ENCODE measurements at regions not wholly inside any gene's neighbourhood (a gene's known extent, or its start where the extent isn't known, plus 50 kb on each side); places are given as distances from the start of the nearest gene placed in this dataset.

DNA sequence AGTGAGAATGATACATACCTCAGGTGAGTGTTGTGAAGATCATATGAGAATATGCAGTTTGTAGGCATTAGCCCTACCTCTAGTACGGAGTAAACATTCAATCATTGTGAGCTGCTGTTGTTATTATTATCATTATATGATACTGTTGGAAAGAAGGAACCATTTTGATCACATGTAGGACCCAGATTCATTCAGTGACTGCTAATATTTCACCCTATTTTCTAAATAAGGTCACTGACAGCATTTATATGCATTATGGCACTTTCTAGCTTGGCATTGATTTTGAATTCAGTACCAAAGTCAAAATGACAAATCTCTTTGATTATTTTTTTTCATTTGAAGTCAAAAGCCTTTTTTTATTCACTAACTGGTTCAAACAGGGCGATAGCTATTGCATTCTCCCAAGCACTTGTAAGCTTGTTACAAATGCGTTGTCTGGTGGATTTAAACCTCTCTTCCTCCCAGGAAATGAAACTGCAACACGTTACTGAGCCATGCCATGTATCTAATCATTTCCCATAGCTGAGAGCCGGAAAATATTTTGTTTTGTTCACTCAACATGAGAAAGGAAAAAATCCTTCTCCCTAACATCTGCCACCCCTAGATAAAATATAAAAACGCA lies 320.8 kb upstream of the SGCD start:
- no peak for DNase-seq
- H3K9me3 Mint-ChIP-seq, result no peaks in the 10 kb centered on the region
- H3K36me3 Mint-ChIP-seq (ENCODE audit: low read depth), result no peaks in the 10 kb centered on the region
- no peaks in the 10 kb centered on the region for H3K4me1 Mint-ChIP-seq
- H3K27ac Mint-ChIP-seq, result no peak overlapping the region
- intact Hi-C loops (cut with micrococcal nuclease), result no loop called here
- no peaks in the 10 kb centered on the region for H3K27me3 Mint-ChIP-seq
- no peak overlapping the region for H3K4me3 Mint-ChIP-seq

DNA sequence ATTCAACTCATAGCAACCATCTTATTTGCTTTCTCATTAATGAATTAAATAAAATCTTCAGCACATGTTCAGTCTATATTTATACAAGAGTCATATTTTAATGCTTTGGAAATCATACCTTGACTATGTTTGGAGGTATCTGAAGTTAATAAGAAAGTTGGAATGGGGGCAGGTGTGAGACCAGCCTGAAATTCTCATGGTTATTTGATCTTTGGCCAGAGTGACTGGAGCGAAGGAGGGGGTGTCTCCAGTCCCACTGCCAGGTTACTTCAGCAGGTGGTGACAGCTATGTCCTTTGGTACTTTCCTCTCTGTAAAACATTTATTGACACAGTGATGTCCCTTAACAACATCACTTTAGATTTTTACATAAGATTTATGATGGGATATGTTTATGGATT lies 318.1 kb upstream of the SGCD start:
- intact Hi-C loops (cut with micrococcal nuclease), result no loop called here
- H3K4me1 Mint-ChIP-seq, result no peaks in the 10 kb centered on the region
- no peaks in the 10 kb centered on the region for H3K9me3 Mint-ChIP-seq
- H3K36me3 Mint-ChIP-seq (ENCODE audit: low read depth), result no peaks in the 10 kb centered on the region
- H3K27ac Mint-ChIP-seq, result no peak overlapping the region
- H3K27me3 Mint-ChIP-seq, result no peaks in the 10 kb centered on the region
- DNase-seq, result no peak
- no peak overlapping the region for H3K4me3 Mint-ChIP-seq

DNA sequence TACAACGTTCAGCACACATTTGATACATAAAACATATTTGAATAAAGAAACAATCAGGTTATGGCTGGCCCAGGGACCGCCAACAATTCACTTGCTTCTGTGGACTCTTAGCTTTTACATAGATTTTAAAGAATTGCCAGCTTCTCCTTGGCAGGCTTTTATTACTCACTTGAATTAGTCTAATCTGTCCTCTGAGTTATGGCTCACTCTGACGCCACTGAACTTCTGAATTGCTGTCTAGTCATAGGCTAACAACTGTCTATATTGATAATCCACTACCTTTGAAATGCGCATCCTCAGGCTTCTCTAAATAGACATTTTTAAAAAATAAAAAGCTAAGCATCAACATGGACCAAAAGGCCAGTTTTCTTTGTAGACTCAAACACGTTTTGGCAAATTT lies 317.4 kb upstream of the SGCD start:
- Mint-ChIP-seq H3K4me1 (no peaks in the 10 kb centered on the region), H3K27ac (no peak overlapping the region), H3K9me3 (no peaks in the 10 kb centered on the region), H3K4me3 (no peak overlapping the region), H3K27me3 (peaks cover 2% of the 10 kb centered on the region), H3K36me3 (ENCODE audit: low read depth) (no peaks in the 10 kb centered on the region)
- no peak for DNase-seq
- intact Hi-C loops (cut with micrococcal nuclease), result no loop called here

DNA sequence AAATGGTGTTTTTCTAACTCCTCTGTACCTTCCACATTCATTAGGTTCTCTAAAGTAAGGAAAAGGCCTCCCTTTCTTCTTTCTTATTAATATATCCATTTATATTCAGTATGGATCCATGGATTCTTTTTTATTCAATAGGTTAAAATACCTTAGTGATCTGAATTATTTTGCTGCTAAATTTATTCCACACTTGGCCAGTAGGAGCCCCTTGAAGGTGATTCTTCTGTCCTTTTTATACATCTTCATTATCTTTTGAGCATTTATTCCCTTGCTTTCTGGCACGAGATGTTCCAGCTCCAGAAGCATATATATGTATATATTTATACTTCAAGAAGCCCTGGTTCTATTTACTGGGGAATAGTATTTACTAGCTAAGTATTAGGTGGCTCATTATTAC lies 311.8 kb upstream of the SGCD start:
- no peaks in the 10 kb centered on the region for H3K9me3 Mint-ChIP-seq
- no peaks in the 10 kb centered on the region for H3K36me3 Mint-ChIP-seq (ENCODE audit: low read depth)

DNA sequence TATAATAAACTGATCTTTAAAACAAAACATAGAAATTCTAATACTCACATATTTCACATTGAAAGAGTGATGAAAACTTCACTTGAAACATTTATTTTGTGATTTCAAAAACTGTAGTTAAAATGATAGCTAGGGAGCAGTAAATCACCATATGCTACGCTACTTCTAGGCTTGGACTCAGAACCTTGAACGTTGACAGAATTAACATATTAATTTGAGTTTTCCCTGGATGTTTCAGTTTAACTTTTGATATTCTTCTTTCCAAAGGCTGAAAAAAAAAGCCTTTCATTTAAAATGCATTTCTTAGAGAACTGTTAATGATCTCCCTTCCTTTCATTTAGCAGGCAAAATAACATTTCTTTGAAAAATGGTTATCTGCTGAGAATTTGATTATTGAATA lies 307.8 kb upstream of the SGCD start:
- H3K36me3 Mint-ChIP-seq (ENCODE audit: low read depth), result no peaks in the 10 kb centered on the region
- intact Hi-C loops (cut with micrococcal nuclease), result no loop called here
- H3K27ac Mint-ChIP-seq, result no peak overlapping the region
- H3K9me3 Mint-ChIP-seq, result no peaks in the 10 kb centered on the region
- H3K27me3 Mint-ChIP-seq, result peaks cover 6% of the 10 kb centered on the region
- H3K4me1 Mint-ChIP-seq, result no peaks in the 10 kb centered on the region
- no peak for DNase-seq
- no peak overlapping the region for H3K4me3 Mint-ChIP-seq

More for the DNA sequence above, 311.8 kb upstream of the SGCD start:
- intact Hi-C loops (cut with micrococcal nuclease), result no loop called here
- Mint-ChIP-seq H3K4me1 (no peaks in the 10 kb centered on the region), H3K4me3 (no peak overlapping the region), H3K27me3 (peaks cover 5% of the 10 kb centered on the region), H3K27ac (no peak overlapping the region)
- DNase-seq, result no peak

DNA sequence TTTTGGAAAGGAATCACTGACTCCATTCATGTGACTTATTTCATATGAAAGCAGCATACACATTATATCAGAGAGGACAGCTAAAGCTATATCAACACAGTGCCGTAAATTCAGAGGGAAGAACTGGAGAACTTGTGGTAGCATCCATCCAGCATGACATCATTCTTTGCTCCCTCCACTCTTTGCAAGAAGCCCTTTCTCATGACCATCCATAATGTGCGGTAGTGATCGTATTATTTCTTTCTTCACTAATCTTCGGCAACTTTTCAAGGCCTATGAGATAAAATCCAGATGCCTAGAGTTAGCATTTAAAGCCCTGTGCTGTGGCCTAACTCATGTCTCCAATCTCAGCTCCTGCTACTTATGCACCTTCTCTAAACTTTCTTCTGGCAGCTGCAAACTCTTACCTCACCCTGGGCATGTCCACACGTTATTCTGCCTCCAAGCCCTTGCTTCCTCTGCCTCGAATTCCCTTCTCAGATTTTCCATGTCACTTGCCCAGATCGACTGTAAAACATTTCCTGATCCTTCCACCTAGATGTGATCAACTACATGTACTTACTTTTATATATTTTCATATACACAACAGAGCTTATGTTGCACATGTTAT lies 307.3 kb upstream of the SGCD start:
- no peak overlapping the region for H3K4me3 Mint-ChIP-seq
- peaks cover 4% of the 10 kb centered on the region for H3K27me3 Mint-ChIP-seq
- intact Hi-C loops (cut with micrococcal nuclease), result no loop called here
- H3K4me1 Mint-ChIP-seq, result no peaks in the 10 kb centered on the region
- H3K36me3 Mint-ChIP-seq (ENCODE audit: low read depth), result no peaks in the 10 kb centered on the region
- no peak for DNase-seq
- no peak overlapping the region for H3K27ac Mint-ChIP-seq
- H3K9me3 Mint-ChIP-seq, result no peaks in the 10 kb centered on the region

DNA sequence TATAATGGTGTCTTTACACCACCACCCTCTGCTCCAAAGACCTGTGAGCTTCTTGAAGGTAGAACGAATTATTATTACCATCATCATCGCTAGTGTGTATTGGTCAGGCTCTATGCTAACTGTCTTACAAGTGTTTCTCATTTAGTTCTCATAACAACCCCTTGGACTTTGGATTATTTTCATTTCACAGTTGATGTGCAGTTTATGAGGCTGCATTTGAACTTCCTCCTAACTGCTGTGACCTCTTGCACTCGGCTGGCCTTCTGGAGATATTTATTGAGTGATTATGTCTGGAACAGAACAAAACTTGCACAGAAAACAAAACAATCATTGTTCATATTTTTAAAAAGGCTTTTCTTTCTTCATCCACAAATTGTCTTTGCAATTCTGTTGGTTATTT lies 306.3 kb upstream of the SGCD start:
- intact Hi-C loops (cut with micrococcal nuclease), result no loop called here
- Mint-ChIP-seq H3K4me3 (no peak overlapping the region), H3K27me3 (peaks cover 4% of the 10 kb centered on the region), H3K4me1 (no peaks in the 10 kb centered on the region), H3K9me3 (no peaks in the 10 kb centered on the region), H3K27ac (no peak overlapping the region), H3K36me3 (ENCODE audit: low read depth) (no peaks in the 10 kb centered on the region)
- DNase-seq, result no peak

DNA sequence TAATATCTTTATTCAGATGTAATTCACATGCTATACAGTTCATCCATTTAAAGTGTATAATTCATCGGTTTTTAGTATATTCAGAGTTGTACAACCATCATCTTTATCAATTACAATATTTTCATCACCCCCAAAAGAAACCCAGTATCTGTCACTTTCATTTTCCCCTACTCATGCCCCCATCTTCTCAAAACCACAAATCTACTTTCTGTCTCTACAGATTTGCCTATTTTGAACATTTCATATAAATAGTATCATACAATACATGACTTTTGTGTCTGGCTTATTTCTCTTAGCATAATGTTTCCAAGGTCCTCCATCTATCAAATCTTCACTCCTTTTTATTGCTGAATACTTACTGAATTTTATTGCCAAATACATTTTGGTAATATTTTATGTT lies 305.1 kb upstream of the SGCD start:
- Mint-ChIP-seq H3K36me3 (ENCODE audit: low read depth) (no peaks in the 10 kb centered on the region), H3K9me3 (no peaks in the 10 kb centered on the region), H3K4me1 (no peaks in the 10 kb centered on the region), H3K4me3 (no peak overlapping the region), H3K27me3 (peaks cover 4% of the 10 kb centered on the region), H3K27ac (no peak overlapping the region)
- DNase-seq, result no peak
- intact Hi-C loops (cut with micrococcal nuclease), result no loop called here

DNA sequence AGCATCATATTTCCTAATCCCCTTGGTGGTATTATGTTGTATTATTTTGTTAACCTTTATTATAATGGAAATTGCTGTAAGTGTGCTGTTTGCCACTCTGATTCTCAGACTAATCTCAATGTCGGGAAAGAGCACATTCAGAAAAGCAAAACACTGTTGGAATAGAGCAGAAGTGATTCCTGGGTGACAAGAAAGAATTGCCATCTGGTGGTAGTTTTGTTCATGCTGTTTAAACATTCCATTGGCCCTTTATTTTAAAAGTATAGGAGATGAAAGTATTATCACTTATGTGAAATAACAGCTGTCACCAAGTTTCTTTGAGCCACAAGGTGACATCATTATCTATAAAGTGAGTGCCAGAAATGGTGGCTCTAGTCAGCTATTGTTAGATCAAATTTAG lies 301.3 kb upstream of the SGCD start:
- no peaks in the 10 kb centered on the region for H3K36me3 Mint-ChIP-seq (ENCODE audit: low read depth)
- H3K4me3 Mint-ChIP-seq, result no peak overlapping the region
- intact Hi-C loops (cut with micrococcal nuclease), result no loop called here
- H3K9me3 Mint-ChIP-seq, result no peaks in the 10 kb centered on the region
- no peak for DNase-seq
- H3K4me1 Mint-ChIP-seq, result no peaks in the 10 kb centered on the region
- H3K27ac Mint-ChIP-seq, result no peak overlapping the region
- H3K27me3 Mint-ChIP-seq, result peaks cover 2% of the 10 kb centered on the region

DNA sequence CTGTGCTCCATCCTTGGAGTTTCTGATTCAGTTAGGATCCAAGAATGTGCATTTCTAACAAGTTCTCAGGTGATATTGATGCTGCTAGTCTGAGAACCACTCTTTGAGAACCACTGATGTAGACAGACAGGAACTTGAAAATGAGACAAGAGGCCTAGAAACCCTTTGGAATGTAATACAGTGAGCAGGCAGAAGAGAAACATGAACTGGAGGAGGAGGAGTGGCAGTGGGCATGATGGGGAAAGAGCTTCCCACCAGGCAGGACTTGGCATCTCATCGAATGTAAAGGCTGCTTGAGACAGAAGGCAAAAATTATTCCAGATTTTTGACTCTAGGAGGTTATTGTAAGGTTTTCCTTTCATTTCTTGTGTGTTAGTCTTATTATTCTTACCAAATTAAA lies 295.8 kb upstream of the SGCD start:
- H3K36me3 Mint-ChIP-seq (ENCODE audit: low read depth), result no peaks in the 10 kb centered on the region
- no peaks in the 10 kb centered on the region for H3K4me1 Mint-ChIP-seq

DNA sequence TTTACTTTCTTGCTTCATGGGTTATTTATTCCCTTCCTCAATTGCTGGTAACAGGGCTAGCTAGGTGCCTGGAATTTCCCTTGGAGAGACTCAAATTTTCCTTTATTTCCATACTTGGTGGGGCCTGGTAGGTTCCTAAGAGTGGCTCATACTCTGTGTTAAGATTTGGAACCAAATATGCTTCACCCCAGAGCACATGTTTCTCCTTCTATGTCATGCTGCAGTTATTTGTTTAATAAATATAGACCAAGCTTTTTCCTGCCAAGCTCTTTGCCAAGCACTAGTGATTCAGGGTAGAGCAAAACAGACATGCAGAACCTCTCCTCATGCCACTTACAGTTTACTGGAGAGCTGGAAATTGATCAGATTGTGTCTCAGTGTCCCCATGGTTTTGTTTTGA lies 290.3 kb upstream of the SGCD start:
- Mint-ChIP-seq H3K4me1 (no peaks in the 10 kb centered on the region), H3K27ac (no peak overlapping the region), H3K27me3 (no peaks in the 10 kb centered on the region), H3K36me3 (ENCODE audit: low read depth) (no peaks in the 10 kb centered on the region), H3K9me3 (no peaks in the 10 kb centered on the region), H3K4me3 (no peak overlapping the region)
- intact Hi-C loops (cut with micrococcal nuclease), result no loop called here
- no peak for DNase-seq

More for the DNA sequence above, 295.8 kb upstream of the SGCD start:
- no peaks in the 10 kb centered on the region for H3K27me3 Mint-ChIP-seq
- no peak overlapping the region for H3K27ac Mint-ChIP-seq
- intact Hi-C loops (cut with micrococcal nuclease), result no loop called here
- no peak overlapping the region for H3K4me3 Mint-ChIP-seq
- H3K9me3 Mint-ChIP-seq, result no peaks in the 10 kb centered on the region
- DNase-seq, result no peak

DNA sequence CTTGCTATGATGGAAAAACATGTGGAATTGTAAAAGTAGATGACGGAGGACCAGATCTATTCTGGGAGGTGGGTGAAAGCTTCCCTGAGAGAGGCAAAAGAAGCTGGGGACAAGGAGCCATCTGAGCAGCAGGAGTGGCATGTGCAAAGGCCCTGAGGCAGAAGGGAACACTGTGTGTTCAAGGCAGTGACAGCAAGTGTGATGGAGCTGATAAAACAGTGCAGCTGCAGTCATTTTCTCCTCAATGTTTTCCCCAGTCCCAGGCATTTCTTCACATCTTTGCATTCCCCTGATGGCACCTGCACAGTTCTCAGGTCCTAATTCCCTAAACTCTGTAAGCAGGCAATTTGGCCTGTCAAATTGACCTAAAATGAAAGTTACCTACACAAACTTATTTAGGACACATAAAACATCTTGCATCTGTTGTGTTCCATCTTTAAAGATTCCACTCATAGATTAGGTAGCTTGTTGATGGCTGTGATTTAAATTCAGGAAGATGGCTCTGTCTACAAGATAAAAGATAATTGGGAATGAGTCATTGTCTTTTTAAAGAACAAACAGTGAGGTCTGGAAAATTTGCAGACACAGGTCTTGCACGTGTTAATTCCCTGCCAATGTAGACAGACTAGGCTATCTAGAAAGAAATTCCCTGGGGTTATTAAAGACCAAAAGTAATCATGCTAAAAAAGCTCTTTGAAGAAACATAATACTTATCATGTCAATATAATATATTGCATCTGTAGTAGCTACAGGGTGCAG lies 289.6 kb upstream of the SGCD start:
- no peak overlapping the region for H3K27ac Mint-ChIP-seq
- no peaks in the 10 kb centered on the region for H3K4me1 Mint-ChIP-seq
- no peak for DNase-seq
- no peak overlapping the region for H3K4me3 Mint-ChIP-seq
- intact Hi-C loops (cut with micrococcal nuclease), result no loop called here
- no peaks in the 10 kb centered on the region for H3K36me3 Mint-ChIP-seq (ENCODE audit: low read depth)
- H3K9me3 Mint-ChIP-seq, result no peaks in the 10 kb centered on the region
- no peaks in the 10 kb centered on the region for H3K27me3 Mint-ChIP-seq

DNA sequence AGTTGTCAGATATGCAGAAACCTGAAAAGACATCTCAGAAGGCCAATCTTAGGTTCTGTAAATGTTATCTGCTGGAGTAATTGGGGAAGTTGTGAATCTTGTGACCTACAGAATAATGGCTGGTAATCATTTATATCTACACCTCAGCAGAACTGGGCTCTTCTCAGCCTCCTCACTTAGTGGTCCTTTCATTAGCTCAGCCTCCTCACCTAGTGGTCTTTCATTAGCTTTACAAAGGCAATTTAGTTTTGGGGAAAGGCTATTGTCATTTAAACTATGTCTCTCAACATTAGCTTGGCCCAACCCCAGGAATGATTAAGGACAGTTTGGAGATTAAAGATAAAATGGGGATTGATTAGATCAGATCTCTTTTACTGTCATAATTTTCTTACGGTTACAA lies 284.2 kb upstream of the SGCD start:
- Mint-ChIP-seq H3K27ac (no peak overlapping the region), H3K4me3 (no peak overlapping the region), H3K4me1 (no peaks in the 10 kb centered on the region), H3K27me3 (no peaks in the 10 kb centered on the region), H3K36me3 (ENCODE audit: low read depth) (no peaks in the 10 kb centered on the region), H3K9me3 (no peaks in the 10 kb centered on the region)
- no peak for DNase-seq
- intact Hi-C loops (cut with micrococcal nuclease), result no loop called here

DNA sequence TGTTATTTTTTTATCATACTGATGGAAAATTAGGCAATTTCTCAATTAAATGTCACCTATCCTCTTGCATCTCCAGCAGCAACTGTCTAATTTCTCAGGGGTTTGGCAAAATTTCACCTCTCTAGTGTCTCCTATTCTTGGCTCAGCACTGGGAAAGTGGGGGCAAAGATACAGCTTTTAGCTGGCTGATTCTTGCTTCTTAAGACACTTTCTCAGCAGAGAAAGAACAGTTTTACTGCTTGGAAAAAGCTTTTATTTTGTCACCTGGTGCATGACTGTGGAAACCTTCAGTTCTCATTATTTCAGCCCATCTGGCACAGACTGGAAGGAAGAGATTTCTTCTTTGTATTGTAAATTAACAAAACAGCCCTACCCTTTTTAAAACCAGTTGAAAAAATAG lies 283.6 kb upstream of the SGCD start:
- H3K4me3 Mint-ChIP-seq, result no peak overlapping the region
- H3K27me3 Mint-ChIP-seq, result no peaks in the 10 kb centered on the region
- no peaks in the 10 kb centered on the region for H3K36me3 Mint-ChIP-seq (ENCODE audit: low read depth)
- H3K27ac Mint-ChIP-seq, result no peak overlapping the region
- H3K9me3 Mint-ChIP-seq, result no peaks in the 10 kb centered on the region
- intact Hi-C loops (cut with micrococcal nuclease), result no loop called here
- DNase-seq, result no peak
- no peaks in the 10 kb centered on the region for H3K4me1 Mint-ChIP-seq
